ENCODE measurements at regions not wholly inside any gene's neighbourhood (a gene's known extent, or its start where the extent isn't known, plus 50 kb on each side); places are given as distances from the start of the nearest gene placed in this dataset.

GRCh38 chr5:32499261-32499660, 54.7 kb upstream of the ZFR start:
- H3K9me3 ChIP-seq = no peaks in the 10 kb centered on the region
- intact Hi-C loops (cut with DNase I; ENCODE audit: low total_unique reads) = no loop called here
- H3K36me3 ChIP-seq = no peaks in the 10 kb centered on the region
- DNase-seq = no peak
- WGBS, 5 donors = 85 to 97% (median 93%) methylated on average over 2 of the region's 2 CpGs
- no peak overlapping the region for H3K27ac ChIP-seq
- no peak for TF ChIP-seq POLR2A (IDR thresholded peaks at IDR 0.05)
- TF ChIP-seq CTCF (IDR thresholded peaks at IDR 0.05 in 8 of 11, conservative IDR thresholded peaks at IDR 0.05 in 3 of 11) = no peak
- no peak for TF ChIP-seq POLR2AphosphoS5 (IDR thresholded peaks at IDR 0.05)
- H3K4me1 ChIP-seq = peaks cover 0 to 5% (median 0%) of the 10 kb centered on the region in 6 donors
- no peak overlapping the region for H3K4me3 ChIP-seq
- H3K27me3 ChIP-seq (replicated peaks in 1 of 7) = peaks cover 0 to 37% (median 0%) of the 10 kb centered on the region in 7 donors

- intact Hi-C loops (cut with DNase I; ENCODE audit: low total_unique reads) = no loop called here
- Histone ChIP-seq H3K9me3 (no peaks in the 10 kb centered on the region), H3K4me3 (no peak overlapping the region), H3K27me3 (replicated peaks in 1 of 7) (peaks cover 0 to 30% (median 0%) of the 10 kb centered on the region in 7 donors), H3K36me3 (no peaks in the 10 kb centered on the region), H3K27ac (no peak overlapping the region), H3K4me1 (no peaks in the 10 kb centered on the region)
- TF ChIP-seq POLR2A (IDR thresholded peaks at IDR 0.05) (no peak), CTCF (IDR thresholded peaks at IDR 0.05 in 8 of 11, conservative IDR thresholded peaks at IDR 0.05 in 3 of 11) (no peak), POLR2AphosphoS5 (IDR thresholded peaks at IDR 0.05) (no peak)
- DNase-seq = no peak
Measured at GRCh38 chr5:32498484-32498883, 53.9 kb upstream of the ZFR start.

GRCh38 chr5:32496104-32496503, 51.6 kb upstream of the ZFR start:
- no peaks in the 10 kb centered on the region for H3K9me3 ChIP-seq
- intact Hi-C loops (cut with DNase I; ENCODE audit: low total_unique reads) = no loop called here
- TF ChIP-seq CTCF (IDR thresholded peaks at IDR 0.05 in 8 of 11, conservative IDR thresholded peaks at IDR 0.05 in 3 of 11) (no peak), POLR2AphosphoS5 (IDR thresholded peaks at IDR 0.05) (no peak), POLR2A (IDR thresholded peaks at IDR 0.05) (no peak)
- 70 to 80% (median 73%) methylated on average over 5 of the region's 5 CpGs for WGBS, 5 donors
- H3K27me3 ChIP-seq (replicated peaks in 1 of 7) = peaks cover 0 to 16% (median 0%) of the 10 kb centered on the region in 7 donors
- H3K4me1 ChIP-seq = no peaks in the 10 kb centered on the region
- H3K27ac ChIP-seq = no peak overlapping the region
- no peak overlapping the region for H3K4me3 ChIP-seq
- H3K36me3 ChIP-seq = no peaks in the 10 kb centered on the region
- no peak for DNase-seq

GRCh38 chr5:32494827-32495226, 50.3 kb upstream of the ZFR start:
- Histone ChIP-seq H3K9me3 (no peaks in the 10 kb centered on the region), H3K4me1 (peaks cover 0 to 4% (median 0%) of the 10 kb centered on the region in 6 donors), H3K27ac (no peak overlapping the region), H3K4me3 (no peak overlapping the region), H3K27me3 (replicated peaks in 1 of 7) (peaks cover 0 to 5% (median 0%) of the 10 kb centered on the region in 7 donors), H3K36me3 (no peaks in the 10 kb centered on the region)
- TF ChIP-seq POLR2A (IDR thresholded peaks at IDR 0.05) (no peak), CTCF (IDR thresholded peaks at IDR 0.05 in 8 of 11, conservative IDR thresholded peaks at IDR 0.05 in 3 of 11) (no peak), POLR2AphosphoS5 (IDR thresholded peaks at IDR 0.05) (no peak)
- WGBS, 5 donors = 91 to 98% (median 93%) methylated on average over 6 of the region's 6 CpGs
- intact Hi-C loops (cut with DNase I; ENCODE audit: low total_unique reads) = loop anchor here (5.0 kb wide), 1 partner anchor 97 kb away; no protein-coding TSS in a partner anchor
- DNase-seq = no peak
